ENCODE measurements at regions not wholly inside any gene's neighbourhood (a gene's known extent, or its start where the extent isn't known, plus 50 kb on each side); places are given as distances from the start of the nearest gene placed in this dataset.

- TF ChIP-seq CTCF (IDR thresholded peaks at IDR 0.05; ENCODE audit: poor library complexity) (no peak), EZH2phosphoT487 (IDR thresholded peaks at IDR 0.05; ENCODE audit: low read depth, severe bottlenecking, unreplicated experiment) (no peak), EZH2 (IDR thresholded peaks at IDR 0.05; ENCODE audit: borderline replicate concordance) (no peak)
Measured at GRCh38 chr4:132955146-132955545, 193.9 kb upstream of the PCDH10 start.
